H4 (cell line): ENCODE measurements at regions not wholly inside any gene's neighbourhood (a gene's known extent, or its start where the extent isn't known, plus 50 kb on each side); places are given as distances from the start of the nearest gene placed in this dataset.

Experiments
- DNase-seq: peaks from one replicate; pipeline ENCODE4 v3.0.0-alpha.2; 2015; ENCODE audit warnings: low spot score

DNA sequence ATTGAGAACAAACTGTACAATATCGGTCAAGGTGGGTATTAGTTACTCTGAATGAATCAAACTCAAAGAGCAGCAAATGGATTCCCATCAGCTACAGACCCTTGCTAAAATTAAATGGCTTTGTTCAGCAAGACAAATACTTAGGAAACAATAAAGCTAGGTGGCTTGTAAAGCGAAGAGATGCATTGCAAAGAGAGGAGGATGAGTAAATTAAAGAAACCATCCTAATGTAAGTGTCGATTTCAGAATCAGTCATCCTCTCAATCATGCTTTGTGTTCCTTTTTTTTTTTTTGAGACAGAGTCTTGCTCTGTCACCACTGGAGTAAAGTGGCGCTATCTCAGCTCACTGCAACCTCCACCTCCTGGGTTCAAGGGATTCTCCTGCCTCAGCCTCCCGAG is 359.2 kb upstream of the ZNF462 start:
- DNase-seq: no peak

DNA sequence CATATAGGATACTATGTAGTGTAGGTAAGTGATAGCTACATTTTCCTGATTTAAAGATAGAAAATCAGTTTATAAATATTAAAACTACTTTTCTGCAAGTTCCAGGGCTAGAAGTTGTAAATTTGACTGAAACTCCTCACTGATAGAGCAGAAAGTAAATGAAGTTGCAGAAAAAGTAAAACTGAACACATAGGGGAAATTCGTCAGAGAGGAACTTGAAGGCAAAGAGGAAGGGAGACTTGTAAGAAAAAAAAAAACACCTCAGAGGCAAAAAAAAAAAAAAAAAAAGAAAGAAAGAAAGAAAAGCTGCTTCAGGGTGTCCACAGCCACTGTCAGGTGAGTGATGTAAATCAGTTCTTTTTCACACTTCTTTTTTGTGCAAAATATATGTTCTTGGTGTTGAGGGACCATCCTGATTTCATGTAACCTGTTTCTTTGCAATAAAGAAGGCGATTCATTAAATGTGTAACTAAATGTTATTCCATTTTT is 336.2 kb upstream of the ZNF462 start:
- DNase-seq: no peak

DNA sequence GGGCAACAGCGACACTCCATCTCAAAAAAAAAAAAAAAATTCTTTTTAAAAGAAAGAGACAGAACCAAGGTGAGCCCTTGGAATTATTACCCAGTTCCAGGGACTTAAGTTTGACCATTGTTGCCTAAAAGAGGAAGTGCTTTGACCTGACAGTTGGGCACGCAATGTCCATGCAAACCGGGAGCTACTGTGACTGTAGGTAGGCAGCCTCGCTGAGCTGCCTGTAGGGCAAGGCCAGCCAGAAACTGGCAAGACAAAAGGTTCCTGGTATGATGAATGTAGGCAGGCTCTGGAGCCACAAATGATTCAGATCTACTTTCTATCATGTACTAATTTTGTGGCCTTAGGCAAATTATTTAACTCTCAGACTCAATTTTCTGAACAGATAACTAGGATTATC is 334.8 kb upstream of the ZNF462 start:
- DNase-seq: no peak

DNA sequence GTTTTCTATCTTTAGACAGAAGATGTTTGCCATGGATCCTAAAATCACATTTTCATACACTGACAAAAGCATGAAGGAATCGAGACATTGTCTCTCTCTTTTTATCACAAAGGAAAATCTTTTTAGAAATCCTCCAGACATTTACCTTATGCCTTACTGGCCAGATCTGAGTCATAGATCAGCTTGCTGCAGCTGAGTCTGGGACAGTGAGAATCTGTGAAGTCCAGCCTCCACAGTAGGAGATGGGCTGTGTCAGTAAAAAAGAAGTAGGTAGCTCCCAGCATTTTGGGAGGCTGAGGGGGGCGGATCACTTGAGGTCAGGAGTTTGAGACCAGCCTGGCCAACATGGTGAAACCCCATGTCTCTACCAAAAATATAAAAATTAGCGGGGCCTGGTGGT is 333.4 kb upstream of the ZNF462 start:
- DNase-seq: no peak

DNA sequence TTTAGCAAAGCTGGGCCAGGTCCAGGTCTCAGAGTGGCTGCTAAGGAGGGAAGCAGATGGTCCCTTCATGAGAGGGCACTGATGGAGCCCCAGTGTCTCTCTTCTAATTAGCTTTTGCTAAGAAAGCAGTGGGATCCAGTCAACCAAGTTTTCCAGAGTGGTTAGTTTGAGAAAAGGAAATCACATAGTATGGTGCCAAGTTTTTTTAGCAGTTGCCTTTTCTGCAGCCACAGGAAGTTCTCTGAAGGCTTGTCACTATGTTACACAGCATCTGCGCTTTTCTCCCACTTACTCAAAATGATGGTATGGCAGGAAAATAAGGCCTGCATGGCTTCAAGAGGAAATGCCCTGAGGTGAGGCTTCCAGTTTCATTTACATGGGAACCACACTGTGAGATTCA is 331.5 kb upstream of the ZNF462 start:
- DNase-seq: no peak

DNA sequence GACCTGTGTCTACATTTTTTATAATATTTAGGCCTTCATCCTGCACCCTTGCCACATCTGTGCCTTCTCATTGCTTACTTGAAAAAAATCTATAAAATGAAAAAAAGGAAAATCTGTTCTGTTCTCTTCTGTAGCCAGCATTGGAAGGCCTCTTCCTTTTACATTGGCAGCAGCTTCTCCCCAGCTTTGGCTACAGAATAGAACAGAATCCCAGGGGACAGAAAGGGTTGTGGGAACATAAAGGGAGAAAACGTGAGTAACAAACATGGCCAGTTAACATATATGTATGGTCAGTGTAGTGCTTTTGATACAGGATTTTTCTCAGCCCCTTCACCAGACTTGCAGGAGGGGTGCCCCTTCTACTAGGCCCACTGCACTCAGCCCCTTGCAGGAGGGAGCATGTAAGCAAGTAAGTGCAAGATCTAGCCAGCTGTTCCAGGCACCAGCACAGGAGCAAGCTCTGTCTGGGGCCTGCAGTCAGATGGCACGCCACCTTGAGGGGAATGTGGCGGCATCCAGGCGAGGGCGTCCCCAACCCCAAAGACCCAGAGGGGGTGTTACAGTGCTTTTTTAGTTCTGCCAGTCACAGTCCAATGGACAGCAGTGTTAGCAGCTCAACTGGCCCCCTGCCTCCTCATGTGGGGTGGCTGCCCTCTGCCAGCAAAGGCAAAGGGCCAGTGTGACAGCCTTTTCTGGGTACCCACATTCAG is 330.5 kb upstream of the ZNF462 start:
- no peak for DNase-seq

DNA sequence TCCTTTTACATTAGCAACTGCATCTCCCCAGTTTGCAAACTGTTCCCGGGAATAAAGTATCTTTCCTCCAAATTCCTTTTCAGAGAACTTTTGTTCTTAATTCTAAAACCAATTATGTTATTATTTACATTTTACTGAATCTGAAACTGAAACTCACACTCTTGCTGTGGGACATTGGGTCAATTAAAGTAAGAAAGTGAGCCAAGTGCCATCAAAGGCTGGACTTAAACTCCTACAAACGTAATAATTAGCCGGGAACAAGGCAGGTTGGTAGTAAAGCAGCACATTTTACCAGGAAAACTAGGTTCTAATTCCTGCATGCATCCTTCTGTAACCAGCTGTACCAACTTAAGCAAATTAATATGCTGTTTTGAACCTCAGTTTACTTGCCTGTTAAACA is 328.2 kb upstream of the ZNF462 start:
- DNase-seq: no peak

DNA sequence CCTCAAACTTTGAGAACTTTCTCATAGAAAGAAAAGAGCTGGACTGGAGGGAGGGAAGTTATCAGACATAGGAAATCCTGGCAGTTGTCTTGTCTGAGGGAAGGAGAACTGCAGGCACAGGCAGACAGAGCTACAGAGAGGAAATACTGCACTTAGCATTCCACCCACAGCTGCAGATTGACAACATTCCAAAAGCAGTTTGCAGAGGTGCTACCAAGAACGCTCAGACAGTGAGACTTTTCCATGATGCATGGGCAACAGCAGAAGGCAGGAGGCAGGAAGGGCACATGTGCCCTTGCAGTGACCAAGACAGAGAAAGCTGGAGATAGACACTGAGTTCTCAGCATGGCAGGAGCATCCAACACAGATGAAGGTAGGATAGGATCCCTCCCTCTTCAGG is 327.5 kb upstream of the ZNF462 start:
- DNase-seq: no peak

DNA sequence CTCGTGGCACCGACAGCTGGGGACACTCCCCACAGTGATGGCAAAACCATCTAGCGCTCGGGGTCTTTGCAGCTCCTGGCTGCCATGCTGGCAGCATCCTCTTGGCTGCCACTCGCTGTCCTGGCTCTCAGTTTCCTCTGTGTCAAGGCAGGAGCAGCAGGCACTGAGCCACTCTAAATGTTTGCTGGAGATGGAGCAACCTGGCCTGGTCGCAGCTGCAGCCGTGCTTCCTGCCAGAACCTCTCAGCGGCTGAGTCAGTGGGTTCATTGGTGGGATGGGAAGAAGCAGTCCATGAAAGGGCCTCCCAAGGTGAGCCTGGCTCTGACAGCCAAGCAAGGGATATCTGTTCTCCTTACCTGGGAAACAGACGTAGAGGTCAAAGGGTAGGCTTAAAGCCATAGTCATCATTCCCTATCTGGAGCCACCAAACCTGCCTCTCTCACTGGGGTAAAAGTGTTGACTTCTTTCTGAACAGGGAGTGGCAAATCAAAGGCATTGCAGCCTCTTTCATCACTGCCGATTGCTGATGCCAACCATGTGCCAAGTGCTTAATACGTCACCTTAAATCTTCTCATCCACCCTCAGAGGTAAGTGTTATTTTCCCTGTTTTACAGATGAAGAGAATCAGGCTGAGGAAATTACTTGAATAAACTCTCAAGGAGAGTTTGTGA is 304.8 kb upstream of the ZNF462 start:
- DNase-seq: no peak

DNA sequence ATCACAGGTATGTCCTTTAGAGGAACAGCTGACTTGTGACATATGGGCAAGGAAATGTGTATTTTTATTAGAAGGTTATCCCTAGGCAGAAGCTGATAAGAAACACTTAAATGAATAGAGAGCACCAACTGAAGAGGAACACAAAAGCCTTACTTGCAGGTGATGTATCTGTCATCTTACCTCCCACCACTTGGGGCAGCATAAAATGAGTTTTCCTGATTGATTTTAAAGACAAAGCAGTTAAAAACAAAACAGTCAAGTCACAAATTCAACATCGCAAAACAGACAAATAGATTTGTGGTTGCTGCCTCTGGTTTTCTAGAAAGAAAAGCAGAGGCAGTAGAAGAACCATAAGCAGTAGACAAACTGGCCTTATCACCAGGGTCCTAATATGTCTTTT is 302.4 kb upstream of the ZNF462 start:
- DNase-seq: no peak

DNA sequence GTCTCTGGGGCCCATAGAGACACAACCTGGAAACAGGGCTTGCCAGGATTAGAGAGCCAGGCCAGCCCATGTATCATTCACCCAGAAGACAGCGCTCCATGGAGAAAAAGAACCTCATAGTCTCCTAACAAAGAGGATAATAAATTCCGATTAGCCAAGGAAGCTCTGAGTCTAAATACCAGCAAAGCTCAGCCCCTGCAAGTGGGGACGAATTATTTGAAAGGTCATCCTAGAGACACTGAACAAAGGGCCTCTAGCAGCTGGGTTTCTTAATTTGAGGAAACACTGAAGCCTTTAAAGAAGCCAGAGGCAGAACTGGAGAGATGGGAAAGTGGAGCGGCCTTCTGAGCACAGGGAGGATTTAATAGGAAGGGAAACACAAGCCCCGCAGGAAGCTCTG is 287.1 kb upstream of the ZNF462 start:
- no peak for DNase-seq

DNA sequence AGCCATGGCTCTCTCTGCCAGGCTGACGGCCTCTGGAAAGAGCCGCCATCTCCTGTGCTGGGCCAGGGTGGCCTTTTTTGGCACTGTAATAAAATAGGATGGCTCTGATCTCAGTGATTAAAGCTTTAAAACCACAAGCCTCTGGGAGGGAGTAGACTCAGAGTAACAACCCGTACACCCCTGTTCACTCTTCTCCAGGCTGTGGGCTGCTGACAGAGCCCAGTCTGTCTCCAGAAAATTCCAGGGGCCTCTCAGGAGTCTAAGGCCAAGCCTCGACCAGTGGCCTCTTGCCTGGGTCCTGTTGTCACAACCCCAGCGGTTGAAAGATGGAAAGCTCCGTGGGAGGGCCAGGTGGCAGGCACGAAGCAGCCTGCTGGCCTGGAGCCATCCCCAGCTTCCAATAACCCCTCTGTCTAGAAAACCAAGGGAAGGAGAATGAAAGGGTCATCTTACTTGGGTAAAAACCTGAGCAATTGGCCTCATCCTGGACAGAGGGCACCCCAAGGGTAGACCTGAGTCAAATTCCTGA is 286.7 kb upstream of the ZNF462 start:
- no peak for DNase-seq

DNA sequence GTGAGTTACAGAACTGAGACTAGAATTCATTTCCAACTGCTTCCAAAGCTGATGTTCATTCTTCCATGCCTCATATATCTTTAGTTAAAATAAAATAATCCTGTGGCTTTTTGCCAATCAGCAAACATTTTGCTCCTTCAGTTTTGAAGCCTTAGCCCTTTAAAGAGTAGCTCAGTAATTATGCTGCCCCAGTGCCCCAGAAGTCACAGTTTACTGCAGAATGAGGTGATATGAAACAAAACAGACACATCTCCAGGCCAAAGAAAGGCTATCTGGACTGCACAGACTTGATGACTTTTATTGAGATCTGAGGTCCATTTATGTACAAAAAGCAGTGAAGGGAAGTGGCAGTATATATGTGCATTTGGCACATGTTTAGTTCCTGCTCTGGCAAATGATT is 285.8 kb upstream of the ZNF462 start:
- DNase-seq: no peak

DNA sequence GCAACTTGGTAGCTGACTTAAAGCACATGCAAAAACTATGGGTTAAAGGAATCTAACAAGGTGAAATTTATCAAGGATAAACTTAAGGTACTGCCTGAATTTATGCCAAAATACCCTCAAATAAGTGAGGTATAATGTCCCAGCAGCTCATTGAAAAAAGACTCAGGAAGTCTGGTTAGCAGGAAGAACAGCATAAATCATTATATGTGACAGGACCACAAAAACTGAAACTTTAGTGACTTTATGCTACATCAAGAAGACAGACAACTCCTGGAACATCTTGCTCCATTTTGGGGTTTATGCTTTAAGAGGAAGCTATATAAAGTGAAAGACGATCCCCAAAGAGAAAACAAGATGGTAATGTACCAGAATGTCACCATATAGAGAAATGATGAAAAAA is 282.4 kb upstream of the ZNF462 start:
- no peak for DNase-seq

DNA sequence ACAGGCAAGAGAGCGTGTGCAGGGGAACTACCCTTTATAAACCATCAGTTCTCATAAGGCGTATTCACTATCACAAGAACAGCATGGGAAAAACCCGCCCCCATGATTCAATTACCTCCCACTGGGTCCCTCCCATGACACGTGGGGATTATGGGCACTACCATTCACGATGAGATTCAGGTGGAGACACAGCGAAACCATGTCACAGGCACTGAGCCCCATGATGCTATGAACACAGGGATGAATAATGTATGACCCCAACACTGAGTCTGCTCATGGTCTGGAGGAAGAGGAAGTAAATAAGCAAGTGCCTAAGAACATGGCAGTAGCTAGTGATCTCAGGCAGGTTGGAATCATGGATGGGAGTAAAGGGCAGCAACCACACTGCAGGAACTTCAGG is 281.0 kb upstream of the ZNF462 start:
- DNase-seq: no peak

DNA sequence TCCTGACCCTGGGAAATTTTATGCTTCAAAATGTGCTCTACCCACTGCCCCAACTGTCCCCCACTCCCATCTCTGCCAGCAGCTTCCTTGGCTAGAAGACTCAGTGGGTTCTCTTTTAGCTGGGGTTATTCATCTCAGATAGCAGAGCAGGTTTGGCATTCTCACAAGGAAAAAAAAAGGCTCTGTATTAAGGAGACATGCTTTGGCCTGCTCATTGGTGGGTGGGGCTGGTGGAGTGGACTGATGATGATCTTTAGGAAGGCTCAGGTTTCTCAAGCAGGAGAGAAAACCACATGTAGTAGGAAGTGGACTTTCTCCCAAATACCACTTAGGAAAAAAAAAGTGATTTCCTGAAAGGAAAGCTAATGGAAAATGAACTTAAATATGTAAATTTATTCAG is 279.2 kb upstream of the ZNF462 start:
- no peak for DNase-seq

DNA sequence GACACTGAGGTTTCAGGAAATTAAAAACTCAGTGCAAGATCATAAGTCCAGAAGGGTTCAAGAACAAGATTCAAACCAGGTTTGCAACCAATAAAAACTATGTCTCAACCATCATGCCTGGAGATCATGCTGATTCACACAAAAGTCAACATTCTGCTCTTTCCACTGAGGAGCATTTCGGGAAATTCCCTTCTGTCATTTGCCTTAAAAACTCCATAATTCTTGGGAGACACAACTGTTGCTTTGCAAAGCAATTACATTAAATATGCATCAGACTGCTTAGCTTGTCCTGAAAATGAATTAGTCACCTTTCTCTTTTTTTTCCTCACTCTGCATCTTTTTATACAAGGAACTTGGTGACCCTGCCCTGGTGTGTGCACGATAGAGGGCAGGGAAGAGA is 275.9 kb upstream of the ZNF462 start:
- DNase-seq: no peak

DNA sequence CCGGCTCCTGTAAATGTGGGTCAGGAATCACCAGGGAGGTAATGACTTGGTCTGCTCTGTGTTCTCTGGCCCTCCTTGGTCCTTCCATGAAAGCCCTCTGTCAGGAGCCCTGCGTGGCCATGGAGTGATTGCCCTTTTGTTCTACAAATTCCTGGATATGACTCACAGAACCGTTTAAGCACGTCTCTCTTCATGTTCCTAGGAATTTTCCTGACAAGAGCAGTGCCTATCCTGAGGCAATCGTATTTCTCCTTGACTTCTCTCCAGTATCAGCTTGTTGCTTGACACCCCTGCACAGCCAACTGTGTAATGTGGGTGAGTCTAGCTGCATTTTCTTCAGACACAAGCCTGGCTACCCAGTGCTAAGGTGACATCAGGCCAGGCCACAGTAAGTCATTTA is 274.3 kb upstream of the ZNF462 start:
- DNase-seq: peak; percentile 5

DNA sequence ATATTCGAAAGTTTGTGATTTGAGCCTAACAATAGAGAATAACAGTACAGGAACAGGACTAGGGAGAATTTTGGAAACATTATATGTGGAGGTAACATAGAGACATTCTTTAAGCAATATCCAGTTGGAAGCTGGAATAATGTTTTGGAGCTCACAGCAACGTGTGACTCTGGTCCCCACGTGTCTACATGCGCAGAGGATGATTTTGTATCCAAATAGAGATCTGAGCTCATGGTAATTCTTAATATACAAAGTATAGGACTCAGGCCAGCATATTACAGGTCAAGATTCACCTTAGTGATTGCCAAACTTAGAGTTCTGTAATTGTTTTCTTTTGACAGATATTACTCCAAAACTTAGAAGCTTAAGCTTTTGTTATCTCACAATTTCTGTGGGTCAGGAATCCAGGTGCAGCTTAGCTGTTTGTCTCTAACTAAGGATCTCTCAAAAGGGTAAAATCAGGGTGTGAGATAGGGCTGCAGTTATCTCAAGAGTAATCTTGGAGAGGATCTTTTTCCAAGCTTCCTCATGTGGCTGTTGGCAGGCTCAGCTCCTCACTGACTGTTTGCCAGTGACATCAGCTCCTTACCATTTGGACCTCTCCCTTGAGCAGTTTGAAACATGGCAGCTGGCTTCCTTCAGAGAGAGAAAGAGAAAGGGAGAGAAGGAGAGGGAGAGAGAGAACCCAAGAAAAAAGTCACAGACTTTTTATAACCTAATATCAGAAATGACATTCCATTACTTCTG is 272.0 kb upstream of the ZNF462 start:
- no peak for DNase-seq

DNA sequence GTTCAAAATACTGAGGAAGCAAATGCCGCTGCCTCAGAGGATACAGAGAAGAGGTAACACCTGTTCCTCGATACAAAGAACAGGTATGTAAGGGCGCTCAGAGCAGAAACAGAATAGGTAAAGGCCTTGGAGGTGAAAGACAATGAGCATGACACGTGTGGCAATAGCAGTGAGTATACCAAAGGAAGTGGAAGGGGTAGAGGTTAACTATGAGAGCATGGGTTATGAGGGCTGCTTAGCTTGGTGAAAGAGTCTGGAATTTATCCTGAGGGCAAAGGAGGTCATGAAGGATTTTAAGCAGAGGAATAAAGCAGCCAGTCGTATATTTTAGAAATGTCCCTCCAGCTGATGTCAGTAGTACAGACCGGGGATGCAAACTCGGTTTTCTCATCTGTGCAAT is 269.8 kb upstream of the ZNF462 start:
- DNase-seq: no peak

DNA sequence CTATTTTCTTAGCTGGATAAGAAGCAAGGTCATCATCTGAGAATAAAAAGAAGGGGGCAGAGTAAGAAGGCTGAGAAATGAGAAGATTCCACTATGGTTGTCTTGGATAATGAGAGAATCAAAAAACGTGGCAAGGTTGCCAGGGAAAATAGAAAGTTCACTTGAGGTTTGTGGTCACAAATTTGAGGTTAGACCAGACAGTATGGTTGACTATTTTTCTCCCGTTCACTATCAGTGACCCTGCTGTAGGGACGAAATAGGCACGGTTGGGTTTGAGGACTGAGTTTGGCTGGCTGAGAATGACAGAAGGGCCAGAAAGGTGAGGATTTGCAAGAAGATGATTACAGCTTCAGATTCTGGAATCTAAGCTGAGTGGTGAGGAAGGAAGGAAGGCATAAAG is 266.0 kb upstream of the ZNF462 start:
- no peak for DNase-seq

DNA sequence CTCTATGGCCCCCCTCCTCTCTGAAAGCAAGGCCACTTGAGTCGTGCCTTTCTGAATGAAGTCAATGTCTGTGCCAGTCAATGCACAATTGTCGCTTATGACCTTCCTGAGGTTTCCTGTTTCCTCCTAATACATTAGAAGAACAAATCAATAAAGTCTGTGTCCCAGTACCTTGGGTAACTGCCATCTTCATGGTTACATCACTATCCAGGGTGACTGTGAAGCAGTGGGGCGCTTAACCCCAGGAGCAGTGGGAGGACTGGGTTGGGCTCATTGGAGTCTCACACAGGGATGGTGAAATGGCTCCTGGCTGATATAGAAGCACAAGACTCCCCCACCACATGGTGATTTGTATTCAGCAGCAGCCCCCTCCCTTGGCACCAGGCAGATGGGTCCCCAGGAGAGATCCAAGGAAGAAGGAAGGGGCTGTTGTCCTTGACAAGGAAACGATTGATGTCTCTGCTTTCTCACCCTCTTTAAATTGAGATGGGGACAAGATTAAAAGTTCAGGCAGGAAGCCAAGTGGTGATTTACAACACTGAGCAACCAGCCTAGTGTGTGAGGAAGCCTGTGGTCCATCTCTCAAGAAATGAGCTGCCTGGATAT is 261.9 kb upstream of the ZNF462 start:
- no peak for DNase-seq
